K562 (cell line): ENCODE measurements at regions not wholly inside any gene's neighbourhood (a gene's known extent, or its start where the extent isn't known, plus 50 kb on each side); places are given as distances from the start of the nearest gene placed in this dataset.

Experiments
- ATAC-seq: fragments of 200-7000 bp; cut with Tn5 transposase; 3 replicates; pipeline ENCODE4 v1.9.1; 2020; ENCODE audit warnings: moderate library complexity
- BruUV-seq: library from RNA; stranded (reverse); fragments of 400-500 nt; replicated peaks from 2 replicates; lab custom pipeline; 2021; lab: Mats Ljungman, UMichigan
- CTCF ChIA-PET: fragments of 300-600 bp; formaldehyde crosslinking; extraction: SDS; loops from one replicate; lab custom pipeline; 2021; ENCODE audit warnings: low intra/inter-chr PET ratio; lab: Yijun Ruan, JAX
- POLR2A ChIA-PET: fragments of 300-600, 350-650 bp; sonication (Branson Sonifier 250); formaldehyde crosslinking; extraction: SDS; loops from one replicate; lab custom pipeline; 2021; ENCODE audit warnings: antibody characterized with exemption, inconsistent platforms; lab: Yijun Ruan, JAX
- DNase-seq, 4 experiments: peaks; one replicate each; pipeline versions ENCODE4 v3.0.0 to v3.0.0-alpha.2; 2011 to 2018; ENCODE audit warnings: low spot score in 3 of 4, mixed read lengths in 3 of 4; ENCODE audit errors: extremely low read depth in 1 of 4
- FAIRE-seq: peaks from 2 replicates; lab custom pipeline; 2011; peaks lifted over from hg19 to GRCh38; lab: Jason Lieb, UNC
- H2AFZ ChIP-seq: 2 replicates; pipeline ENCODE4 v1.6.0; 2011; ENCODE audit warnings: low read depth, low read length, control low read depth, inconsistent platforms
- H3K27ac ChIP-seq: fragments of 200-600 bp; 3 replicates; pipeline ENCODE4 v1.8.0; 2011; ENCODE audit warnings: low read depth, mild to moderate bottlenecking, control low read depth, inconsistent platforms, low read length, moderate library complexity, mixed read lengths; ENCODE audit errors: extremely low read depth
- H3K27me3 ChIP-seq, 2 experiments: fragments of 300-600 bp in 1 of 2; 2 replicates in 1 of 2; 3 replicates in 1 of 2; pipeline versions ENCODE4 v1.6.0 to v1.8.0; 2011; ENCODE audit warnings: inconsistent platforms in 2 of 2, low read length in 2 of 2, mild to moderate bottlenecking in 1 of 2, mixed read lengths in 1 of 2, moderate library complexity in 1 of 2; ENCODE audit not compliant: control insufficient read depth in 2 of 2, insufficient read depth in 2 of 2
- H3K36me3 ChIP-seq: fragments of 300-600 bp; 3 replicates; pipeline ENCODE4 v1.8.0; 2011; ENCODE audit warnings: mild to moderate bottlenecking, low read length, inconsistent platforms; ENCODE audit not compliant: control insufficient read depth, insufficient read depth
- H3K4me1 ChIP-seq, 2 experiments: fragments of 200-600 bp in 1 of 2; replicated peaks in 1 of 2; 2 replicates in 1 of 2; 3 replicates in 1 of 2; pipeline versions ENCODE4 v1.5.1 to v1.8.0; 2011; ENCODE audit warnings: inconsistent platforms in 2 of 2, low read length in 2 of 2, mild to moderate bottlenecking in 1 of 2, mixed read lengths in 1 of 2, moderate library complexity in 1 of 2; ENCODE audit not compliant: control insufficient read depth in 2 of 2, insufficient read depth in 2 of 2
- H3K4me2 ChIP-seq: 2 replicates; pipeline ENCODE4 v1.6.1; 2011; ENCODE audit warnings: low read length, control low read depth, inconsistent platforms, mixed read lengths; ENCODE audit not compliant: insufficient read depth
- H3K4me3 ChIP-seq: fragments of 200-600 bp; sonication (generic), shearing (Covaris generic); 2 replicates; pipeline ENCODE4 v1.5.1; 2016; ENCODE audit warnings: control low read depth, inconsistent platforms
- H3K79me2 ChIP-seq: fragments of 200-600 bp; 3 replicates; pipeline ENCODE4 v1.8.0; 2011; ENCODE audit warnings: low read length, inconsistent platforms; ENCODE audit not compliant: control insufficient read depth, insufficient read depth
- H3K9ac ChIP-seq, 2 experiments: 2 replicates each; pipeline versions ENCODE4 v1.6.0 to v1.6.1; 2011; ENCODE audit warnings: low read depth in 2 of 2, low read length in 2 of 2, control low read depth in 1 of 2, inconsistent platforms in 1 of 2, mild to moderate bottlenecking in 1 of 2, mixed read lengths in 1 of 2; ENCODE audit not compliant: insufficient read depth in 1 of 2
- H3K9me1 ChIP-seq: one replicate; pipeline ENCODE4 v1.6.0; 2011; ENCODE audit warnings: inconsistent platforms, mild to moderate bottlenecking, low read length, moderate library complexity; ENCODE audit not compliant: control insufficient read depth, insufficient read depth
- H3K9me3 ChIP-seq: replicated peaks from 2 replicates; pipeline ENCODE4 v1.5.1; 2011; ENCODE audit warnings: low read depth, low read length, inconsistent platforms; ENCODE audit not compliant: control insufficient read depth, insufficient read depth
- H4K20me1 ChIP-seq: replicated peaks from 2 replicates; pipeline ENCODE4 v1.6.1; 2011; ENCODE audit warnings: low read length, inconsistent platforms, mixed read lengths; ENCODE audit not compliant: control insufficient read depth, insufficient read depth
- CEBPG ChIP-seq, 3 experiments: fragments of 200-800 bp in 1 of 3; sonication (Bioruptor generic) in 1 of 3; sonication (generic) in 1 of 3; formaldehyde crosslinking in 1 of 3; IDR thresholded peaks in 2 of 3; conservative IDR thresholded peaks in 1 of 3; 2 replicates each; pipeline versions ENCODE4 v1.6.1 to v1.8.0; 2016 to 2022; ENCODE audit warnings: missing compliant biosample characterization in 2 of 3, missing genetic modification characterization in 2 of 3, mild to moderate bottlenecking in 1 of 3, missing genetic modification reagents in 1 of 3
- KDM2B ChIP-seq: fragments of 250-450 bp; sonication (Bioruptor Pico); IDR thresholded peaks from 2 replicates; pipeline ENCODE4 v1.8.0; 2021; ENCODE audit warnings: mild to moderate bottlenecking, moderate library complexity
- MTF1 ChIP-seq: fragments of 250-450 bp; sonication (Bioruptor Pico); IDR thresholded peaks from 2 replicates; pipeline ENCODE4 v1.9.0; 2021; ENCODE audit warnings: moderate library complexity, mild to moderate bottlenecking, inconsistent platforms, borderline replicate concordance
- POLR2AphosphoS5 ChIP-seq: IDR thresholded peaks from 2 replicates; pipeline ENCODE4 v1.6.1; 2011; ENCODE audit warnings: mild to moderate bottlenecking, low read depth, low read length, moderate library complexity; ENCODE audit not compliant: control insufficient read depth, insufficient read depth
- XRCC3 ChIP-seq: fragments of 450-650 bp; IDR thresholded peaks from 2 replicates; pipeline ENCODE4 v1.6.1; 2017; ENCODE audit warnings: mild to moderate bottlenecking, moderate library complexity
- ZNF592 ChIP-seq: fragments of 450-650 bp; IDR thresholded peaks from 2 replicates; pipeline ENCODE4 v1.6.1; 2017; ENCODE audit warnings: antibody characterized with exemption, mild to moderate bottlenecking
- WGBS: fragments of 100-300 bp; shearing (Covaris generic); methylation state at CpG from one replicate; pipeline ENCODE4 v1.1.6; 2016; ENCODE audit warnings: low coverage, mixed read lengths; ENCODE audit not compliant: insufficient coverage; ENCODE audit errors: missing lambda C conversion rate; 5-methylcytosine and 5-hydroxymethylcytosine counted together
- in situ Hi-C: fragments of 300-500 bp; cut with MboI; formaldehyde crosslinking; loops from 4 replicates; pipeline ENCODE4 v1.15.0; 2018; ENCODE audit warnings: inconsistent platforms, mixed read lengths
- intact Hi-C: fragments of 100-400 bp; cut with micrococcal nuclease; formaldehyde crosslinking; loops from 2 replicates; pipeline ENCODE4 v1.14.2; 2022
- TF ChIP-seq, protein P1 (sequence below): sonication (generic); formaldehyde crosslinking; IDR thresholded peaks from 2 replicates; pipeline ENCODE4 v1.8.0; 2022; ENCODE audit warnings: mild to moderate bottlenecking, missing genetic modification reagents

GRCh38 chr11:81036168-81036870 lies 1595.5 kb upstream of the TENM4 start:
- Histone ChIP-seq H3K4me1 (no peaks in the 10 kb centered on the region), H3K27me3 (no peaks in the 10 kb centered on the region), H2AFZ (no peak overlapping the region)
- 0% methylated on average over 3 of the region's 3 CpGs for WGBS
- no peak for ATAC-seq
- DNase-seq = no peak
- TF ChIP-seq CEBPG (CRISPR knock-in tag; IDR thresholded peaks at IDR 0.05) (no peak), CEBPG (tag; conservative IDR thresholded peaks at IDR 0.05 in 1 of 2, IDR thresholded peaks at IDR 0.05 in 1 of 2) (peak in 1 of 2 experiments; percentile 47; a peak in 1 of 4 replicates), KDM2B (CRISPR knock-in tag) (no peak)
- TF ChIP-seq, all 486 proteins: peak for 1
- Histone ChIP-seq H3K9me1 (no peaks in the 10 kb centered on the region), H3K9ac (no peak overlapping the region), H3K9me3 (no peaks in the 10 kb centered on the region), H3K79me2 (no peaks in the 10 kb centered on the region), H3K27ac (no peak overlapping the region), H3K4me3 (no peak overlapping the region), H3K4me2 (no peak overlapping the region), H3K36me3 (no peaks in the 10 kb centered on the region), H4K20me1 (no peaks in the 10 kb centered on the region)
- intact Hi-C loops = no loop called here
- CTCF ChIA-PET = no interaction called here
- FAIRE-seq = no peak
- POLR2A ChIA-PET = no interaction called here
- in situ Hi-C loops = no loop called here
- no TSS peak for BruUV-seq

- Histone ChIP-seq H2AFZ (no peak overlapping the region), H3K9me1 (no peaks in the 10 kb centered on the region), H3K27me3 (no peaks in the 10 kb centered on the region), H3K4me2 (no peak overlapping the region), H3K4me3 (no peak overlapping the region), H3K9me3 (no peaks in the 10 kb centered on the region), H3K27ac (no peak overlapping the region), H3K79me2 (no peaks in the 10 kb centered on the region), H3K4me1 (no peaks in the 10 kb centered on the region), H4K20me1 (no peaks in the 10 kb centered on the region), H3K9ac (no peak overlapping the region), H3K36me3 (no peaks in the 10 kb centered on the region)
- ATAC-seq (no peak), FAIRE-seq (no peak), DNase-seq (no peak)
- CTCF ChIA-PET = no interaction called here
- no TSS peak for BruUV-seq
- WGBS = 0% methylated on average over 6 of the region's 6 CpGs
- intact Hi-C loops (no loop called here), in situ Hi-C loops (no loop called here)
- POLR2A ChIA-PET = no interaction called here
- TF ChIP-seq XRCC3 = no peak
- no peak for TF ChIP-seq POLR2AphosphoS5
- TF ChIP-seq ZNF592 = no peak
- TF ChIP-seq, protein P1, sequence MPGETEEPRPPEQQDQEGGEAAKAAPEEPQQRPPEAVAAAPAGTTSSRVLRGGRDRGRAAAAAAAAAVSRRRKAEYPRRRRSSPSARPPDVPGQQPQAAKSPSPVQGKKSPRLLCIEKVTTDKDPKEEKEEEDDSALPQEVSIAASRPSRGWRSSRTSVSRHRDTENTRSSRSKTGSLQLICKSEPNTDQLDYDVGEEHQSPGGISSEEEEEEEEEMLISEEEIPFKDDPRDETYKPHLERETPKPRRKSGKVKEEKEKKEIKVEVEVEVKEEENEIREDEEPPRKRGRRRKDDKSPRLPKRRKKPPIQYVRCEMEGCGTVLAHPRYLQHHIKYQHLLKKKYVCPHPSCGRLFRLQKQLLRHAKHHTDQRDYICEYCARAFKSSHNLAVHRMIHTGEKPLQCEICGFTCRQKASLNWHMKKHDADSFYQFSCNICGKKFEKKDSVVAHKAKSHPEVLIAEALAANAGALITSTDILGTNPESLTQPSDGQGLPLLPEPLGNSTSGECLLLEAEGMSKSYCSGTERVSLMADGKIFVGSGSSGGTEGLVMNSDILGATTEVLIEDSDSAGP (CRISPR knock-in tag) = no peak
- no peak for TF ChIP-seq MTF1 (CRISPR knock-in tag)
Observed at GRCh38 chr11:81033779-81034540, 1593.1 kb upstream of the TENM4 start.
